ENCODE measurements at regions not wholly inside any gene's neighbourhood (a gene's known extent, or its start where the extent isn't known, plus 50 kb on each side); places are given as distances from the start of the nearest gene placed in this dataset.
A peak's percentile ranks its signal among the peaks of the same experiment; 100 is the strongest.
"Not testable (repeated sequence)": the region's sequence is repeated elsewhere in the genome, so short reads cannot be mapped to it uniquely, and the experiment has no call there.

DNA sequence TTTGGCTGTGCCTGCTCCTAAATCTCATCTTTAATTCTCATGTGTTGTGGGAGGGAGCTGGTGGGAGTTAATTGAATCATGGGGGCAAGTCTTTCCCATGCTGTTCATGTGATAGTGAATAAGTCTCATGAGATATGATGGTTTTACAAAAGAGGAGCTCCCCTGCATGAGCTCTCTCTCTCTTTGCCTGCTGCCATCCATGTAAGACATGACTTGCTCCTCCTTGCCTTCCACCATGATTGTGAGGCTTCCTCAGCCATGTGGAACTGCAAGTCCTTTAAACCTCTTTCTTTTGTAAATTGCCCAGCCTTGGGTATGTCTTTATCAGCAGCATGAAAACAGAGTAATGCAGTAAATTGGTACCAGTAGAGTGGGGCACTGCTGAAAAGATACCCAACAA lies 110.6 kb upstream of the SYT10 start:
- H3K4me2 ChIP-seq; POLR2A ChIA-PET; H3K4me3 ChIP-seq; H3K9me3 ChIP-seq; H3K4me1 ChIP-seq; CTCF ChIA-PET; H3K27ac ChIP-seq; DNase-seq (ENCODE audit: low read depth in 1 of 2, low spot score in 1 of 2); ATAC-seq; FAIRE-seq: not testable (repeated sequence)

DNA sequence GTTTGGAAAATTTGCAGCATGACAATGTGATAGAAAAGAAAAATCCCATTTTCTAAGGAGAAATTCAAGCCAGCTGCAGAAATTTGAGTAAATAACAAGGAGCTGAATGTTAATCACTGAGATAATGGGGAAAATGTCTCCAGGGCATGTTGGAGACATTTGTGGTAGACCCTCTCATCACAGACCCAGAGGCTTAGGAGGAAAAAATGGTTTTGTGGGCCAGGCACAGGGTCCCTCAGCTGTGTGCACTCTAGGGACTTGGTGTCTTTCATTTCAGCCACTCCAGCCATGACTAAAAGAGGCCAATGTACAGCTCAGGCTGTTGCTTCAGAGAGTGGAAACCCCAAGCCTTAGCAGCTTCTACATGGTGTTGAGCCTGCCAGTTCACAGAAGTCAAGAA lies 111.4 kb upstream of the SYT10 start:
- ATAC-seq (no peak), DNase-seq (ENCODE audit: low read depth in 1 of 2, low spot score in 1 of 2) (no peak), FAIRE-seq (no peak)
- H3K9me3 ChIP-seq, result 0 out of 3 replicates have a peak, but pooled peaks cover 2% of the 10 kb centered on the region
- H3K4me2 ChIP-seq, result no peak overlapping the region
- H3K4me3 ChIP-seq, result no peak overlapping the region
- ChIA-PET POLR2A (no interaction called here), CTCF (no interaction called here)
- H3K27ac ChIP-seq, result no peak overlapping the region
- H3K4me1 ChIP-seq, result no peaks in the 10 kb centered on the region
- no peak for TF ChIP-seq HDAC2 (IDR thresholded peaks at IDR 0.05)
- TF ChIP-seq ZFP36 (IDR thresholded peaks at IDR 0.05; ENCODE audit: borderline replicate concordance, partially characterized antibody), result peak; percentile 27
- TF ChIP-seq, protein P1, sequence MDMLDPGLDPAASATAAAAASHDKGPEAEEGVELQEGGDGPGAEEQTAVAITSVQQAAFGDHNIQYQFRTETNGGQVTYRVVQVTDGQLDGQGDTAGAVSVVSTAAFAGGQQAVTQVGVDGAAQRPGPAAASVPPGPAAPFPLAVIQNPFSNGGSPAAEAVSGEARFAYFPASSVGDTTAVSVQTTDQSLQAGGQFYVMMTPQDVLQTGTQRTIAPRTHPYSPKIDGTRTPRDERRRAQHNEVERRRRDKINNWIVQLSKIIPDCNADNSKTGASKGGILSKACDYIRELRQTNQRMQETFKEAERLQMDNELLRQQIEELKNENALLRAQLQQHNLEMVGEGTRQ (IDR thresholded peaks at IDR 0.05), result no peak
- TF ChIP-seq, protein P2, sequence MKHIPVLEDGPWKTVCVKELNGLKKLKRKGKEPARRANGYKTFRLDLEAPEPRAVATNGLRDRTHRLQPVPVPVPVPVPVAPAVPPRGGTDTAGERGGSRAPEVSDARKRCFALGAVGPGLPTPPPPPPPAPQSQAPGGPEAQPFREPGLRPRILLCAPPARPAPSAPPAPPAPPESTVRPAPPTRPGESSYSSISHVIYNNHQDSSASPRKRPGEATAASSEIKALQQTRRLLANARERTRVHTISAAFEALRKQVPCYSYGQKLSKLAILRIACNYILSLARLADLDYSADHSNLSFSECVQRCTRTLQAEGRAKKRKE (CRISPR knock-in tag; IDR thresholded peaks at IDR 0.05; ENCODE audit: low read depth), result no peak
- TF ChIP-seq ZC3H11A (IDR thresholded peaks at IDR 0.05), result no peak

DNA sequence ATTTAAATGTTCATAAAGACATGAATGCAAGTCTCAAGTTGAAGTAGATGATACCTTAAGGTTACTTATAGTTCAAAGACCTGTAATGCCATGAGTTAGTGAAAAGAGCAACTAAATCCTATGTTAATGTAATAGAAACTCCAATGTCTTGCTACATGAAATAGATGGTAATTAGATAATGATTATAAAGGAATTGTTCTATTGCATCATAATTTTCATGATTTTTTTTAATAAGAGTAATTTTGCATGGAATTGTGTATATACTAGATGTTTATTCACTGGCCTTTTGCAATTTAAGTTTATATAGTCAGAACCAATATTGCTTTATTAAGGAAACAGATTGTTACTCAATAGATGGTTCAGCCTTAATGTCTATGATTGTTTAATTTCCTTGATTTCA lies 115.5 kb upstream of the SYT10 start:
- no peaks in the 10 kb centered on the region for H3K4me1 ChIP-seq
- H3K4me2 ChIP-seq, result no peak overlapping the region
- DNase-seq (ENCODE audit: low read depth in 1 of 2, low spot score in 1 of 2) (no peak), ATAC-seq (no peak), FAIRE-seq (no peak)
- 0 out of 3 replicates have a peak, but pooled peaks cover 2% of the 10 kb centered on the region for H3K9me3 ChIP-seq
- ChIA-PET POLR2A (no interaction called here), CTCF (no interaction called here)
- no peak for TF ChIP-seq MAZ (IDR thresholded peaks at IDR 0.05; ENCODE audit: borderline replicate concordance, low read depth, low read length)
- TF ChIP-seq RCOR1 (IDR thresholded peaks at IDR 0.05; ENCODE audit: low read depth, low read length), result no peak
- TF ChIP-seq MAFK (IDR thresholded peaks at IDR 0.05; ENCODE audit: partially characterized antibody), result no peak
- TF ChIP-seq, protein P3, sequence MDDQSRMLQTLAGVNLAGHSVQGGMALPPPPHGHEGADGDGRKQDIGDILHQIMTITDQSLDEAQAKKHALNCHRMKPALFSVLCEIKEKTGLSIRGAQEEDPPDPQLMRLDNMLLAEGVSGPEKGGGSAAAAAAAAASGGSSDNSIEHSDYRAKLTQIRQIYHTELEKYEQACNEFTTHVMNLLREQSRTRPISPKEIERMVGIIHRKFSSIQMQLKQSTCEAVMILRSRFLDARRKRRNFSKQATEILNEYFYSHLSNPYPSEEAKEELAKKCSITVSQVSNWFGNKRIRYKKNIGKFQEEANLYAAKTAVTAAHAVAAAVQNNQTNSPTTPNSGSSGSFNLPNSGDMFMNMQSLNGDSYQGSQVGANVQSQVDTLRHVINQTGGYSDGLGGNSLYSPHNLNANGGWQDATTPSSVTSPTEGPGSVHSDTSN (IDR thresholded peaks at IDR 0.05), result no peak
- TF ChIP-seq FOSB (CRISPR knock-in tag; IDR thresholded peaks at IDR 0.05), result no peak
- no peak for TF ChIP-seq MYC (IDR thresholded peaks at IDR 0.05; ENCODE audit: borderline replicate concordance, low read length)
- no peak for TF ChIP-seq EHF (CRISPR knock-in tag; IDR thresholded peaks at IDR 0.05)
- no peak for TF ChIP-seq FOSL2 (IDR thresholded peaks at IDR 0.05)
- TF ChIP-seq FOSL2 (CRISPR knock-in tag; IDR thresholded peaks at IDR 0.05), result no peak
- TF ChIP-seq NR3C1 (IDR thresholded peaks at IDR 0.05), result no peak
- TF ChIP-seq NPAS2 (CRISPR knock-in tag; IDR thresholded peaks at IDR 0.05; ENCODE audit: borderline replicate concordance), result no peak
- no peak for TF ChIP-seq PHF8 (IDR thresholded peaks at IDR 0.05; ENCODE audit: borderline replicate concordance, low read depth)
- no peak for TF ChIP-seq CBX8 (IDR thresholded peaks at IDR 0.05)
- no peak for TF ChIP-seq POLR2AphosphoS2 (conservative IDR thresholded peaks at IDR 0.05; ENCODE audit: low read length)
- no peak for TF ChIP-seq HOXA7 (CRISPR knock-in tag; IDR thresholded peaks at IDR 0.05)
- TF ChIP-seq, protein P1 (IDR thresholded peaks at IDR 0.05), result no peak
- no peak for TF ChIP-seq SMC3 (IDR thresholded peaks at IDR 0.05)
- TF ChIP-seq, protein P2 (CRISPR knock-in tag; IDR thresholded peaks at IDR 0.05; ENCODE audit: low read depth), result no peak
- TF ChIP-seq KDM1A (IDR thresholded peaks at IDR 0.05; ENCODE audit: low read depth), result no peak
- no peak overlapping the region for H3K4me3 ChIP-seq
- no peak overlapping the region for H3K27ac ChIP-seq
